H1 (cell line): ENCODE measurements at regions not wholly inside any gene's neighbourhood (a gene's known extent, or its start where the extent isn't known, plus 50 kb on each side); places are given as distances from the start of the nearest gene placed in this dataset.

Source experiments
- ATF2 ChIP-seq: IDR thresholded peaks from 2 replicates; pipeline ENCODE4 v1.6.1; 2012; ENCODE audit warnings: low read length, inconsistent platforms
- CREB1 ChIP-seq: IDR thresholded peaks from 2 replicates; pipeline ENCODE4 v1.6.1; 2012; ENCODE audit warnings: inconsistent platforms
- CTCF ChIP-seq, 3 experiments: IDR thresholded peaks; 1 replicate in 2 of 3; 2 replicates in 1 of 3; pipeline versions ENCODE4 v1.5.1 to v1.6.1; 2011; ENCODE audit warnings: low read length in 3 of 3, mild to moderate bottlenecking in 3 of 3, inconsistent platforms in 2 of 3, low read depth in 1 of 3, moderate library complexity in 1 of 3; ENCODE audit not compliant: insufficient read depth in 1 of 3; ENCODE audit errors: control extremely low read depth in 1 of 3
- EGR1 ChIP-seq: IDR thresholded peaks from 2 replicates; pipeline ENCODE4 v1.6.1; 2011; ENCODE audit warnings: low read depth, low read length, borderline replicate concordance
- EZH2 ChIP-seq: fragments of 200-600 bp; sonication (generic); IDR thresholded peaks from 2 replicates; pipeline ENCODE4 v1.7.1; 2012; ENCODE audit warnings: low read depth, mild to moderate bottlenecking, moderate library complexity, low read length, inconsistent platforms; ENCODE audit not compliant: severe bottlenecking
- JUND ChIP-seq: IDR thresholded peaks from 2 replicates; pipeline ENCODE4 v1.6.1; 2011; ENCODE audit warnings: mild to moderate bottlenecking, improper control_type of control experiment, low read length
- KDM5A ChIP-seq: fragments of 200-600 bp; IDR thresholded peaks from 2 replicates; pipeline ENCODE4 v1.7.1; 2012; ENCODE audit warnings: mild to moderate bottlenecking, low read length, inconsistent platforms, mixed read lengths
- NRF1 ChIP-seq: IDR thresholded peaks from 2 replicates; pipeline ENCODE4 v1.6.1; 2011; ENCODE audit warnings: mild to moderate bottlenecking, low read depth, low read length, improper control_type of control experiment
- POLR2A ChIP-seq, 2 experiments: IDR thresholded peaks; 1 replicate in 1 of 2; 2 replicates in 1 of 2; pipeline ENCODE4 v1.6.1; 2011; ENCODE audit warnings: low read depth in 2 of 2, low read length in 2 of 2, mild to moderate bottlenecking in 2 of 2; ENCODE audit errors: control extremely low read depth in 1 of 2
- POLR2AphosphoS5 ChIP-seq: IDR thresholded peaks from 2 replicates; pipeline ENCODE4 v1.6.1; 2011; ENCODE audit warnings: low read depth, low read length
- TCF12 ChIP-seq: IDR thresholded peaks from 2 replicates; pipeline ENCODE4 v1.6.1; 2011; ENCODE audit warnings: low read depth, mild to moderate bottlenecking, low read length

GRCh38 chr3:153809097-153809496 lies 312.1 kb upstream of the ARHGEF26 start:
- TF ChIP-seq TCF12 (no peak), POLR2AphosphoS5 (no peak), JUND (no peak), KDM5A (no peak), ATF2 (no peak), EZH2 (no peak), CTCF (IDR thresholded peaks at IDR 0.05; ENCODE audit: control extremely low read depth in 1 of 3, insufficient read depth in 1 of 3, low read depth in 1 of 3, low read length in 3 of 3) (no peak), POLR2A (IDR thresholded peaks at IDR 0.05; ENCODE audit: control extremely low read depth in 1 of 2, low read depth in 2 of 2, low read length in 2 of 2) (no peak), CREB1 (no peak), EGR1 (no peak), NRF1 (no peak)
